B cell (primary cell): ENCODE measurements at regions not wholly inside any gene's neighbourhood (a gene's known extent, or its start where the extent isn't known, plus 50 kb on each side); places are given as distances from the start of the nearest gene placed in this dataset.

Experiments
- ATAC-seq: fragments of 200-7000 bp; cut with Tn5 transposase; one replicate; pipeline ENCODE4 v1.10.0; 2021; ENCODE audit warnings: low read depth, mild to moderate bottlenecking, moderate number of reproducible peaks, moderate library complexity
- CTCF ChIA-PET: fragments of 350-600 bp; sonication (Branson Sonifier 250); formaldehyde crosslinking; loops from one replicate; lab custom pipeline; 2021; ENCODE audit warnings: antibody characterized with exemption, inconsistent platforms; lab: Charles Lee
- POLR2A ChIA-PET: fragments of 350-600 bp; sonication (Branson Sonifier 250); formaldehyde crosslinking; loops from one replicate; lab custom pipeline; 2021; ENCODE audit warnings: antibody characterized with exemption; lab: Charles Lee
- DNase-seq: peaks from one replicate; pipeline ENCODE4 v3.0.0; 2013
- H2AFZ ChIP-seq: 2 replicates; pipeline ENCODE4 v1.6.1; 2012; ENCODE audit warnings: mild to moderate bottlenecking, low read depth, low read length; ENCODE audit not compliant: insufficient read depth, poor library complexity, severe bottlenecking
- H3K27ac ChIP-seq, 2 donors: 1 replicate in 1 of 2; 2 replicates in 1 of 2; pipeline ENCODE4 v1.5.1; 2012 to 2013; ENCODE audit warnings: low read length in 2 of 2, mild to moderate bottlenecking in 2 of 2, moderate library complexity in 1 of 2
- H3K27me3 ChIP-seq, 4 experiments: fragments of 200-600 bp in 1 of 4; sonication (generic) in 1 of 4; replicated peaks in 1 of 4; 1 replicate in 2 of 4; 2 replicates in 2 of 4; pipeline versions ENCODE4 v1.6.1 to v1.7.0; 2013 to 2016; ENCODE audit warnings: low read length in 3 of 4, mild to moderate bottlenecking in 2 of 4, mixed read lengths in 1 of 4, moderate library complexity in 1 of 4; ENCODE audit not compliant: insufficient read depth in 4 of 4, control insufficient read depth in 3 of 4; ENCODE audit errors: control extremely low read depth in 1 of 4
- H3K36me3 ChIP-seq, 2 experiments: replicated peaks in 1 of 2; 1 replicate in 1 of 2; 2 replicates in 1 of 2; pipeline versions ENCODE4 v1.6.1 to v1.7.1; 2013; ENCODE audit warnings: low read length in 1 of 2; ENCODE audit not compliant: insufficient read depth in 2 of 2, control insufficient read depth in 1 of 2; ENCODE audit errors: control extremely low read depth in 1 of 2, extremely low read depth in 1 of 2
- H3K4me1 ChIP-seq, 2 donors: fragments of 200-600 bp in 1 of 2; sonication (generic) in 1 of 2; 1 replicate in 1 of 2; 2 replicates in 1 of 2; pipeline versions ENCODE4 v1.5.1 to v1.6.1; 2013 to 2017; ENCODE audit warnings: low read length in 2 of 2; ENCODE audit not compliant: control insufficient read depth in 2 of 2, insufficient read depth in 2 of 2
- H3K4me2 ChIP-seq: replicated peaks from 2 replicates; pipeline ENCODE3; 2012; ENCODE audit warnings: mild to moderate bottlenecking, low read depth, low read length; ENCODE audit not compliant: poor library complexity, severe bottlenecking
- H3K4me3 ChIP-seq, 5 experiments: fragments of 200-600 bp in 1 of 5; sonication (generic) in 1 of 5; 1 replicate in 3 of 5; 2 replicates in 2 of 5; pipeline versions ENCODE4 v1.5.1 to v1.7.0; 2011 to 2016; ENCODE audit warnings: low read length in 4 of 5, mild to moderate bottlenecking in 4 of 5, low read depth in 2 of 5, control low read depth in 1 of 5, moderate library complexity in 1 of 5; ENCODE audit not compliant: insufficient read depth in 1 of 5; ENCODE audit errors: control extremely low read depth in 1 of 5, extremely low read depth in 1 of 5
- H3K79me2 ChIP-seq: fragments of 200-600 bp; sonication (generic); one replicate; pipeline ENCODE4 v1.6.0; 2016; ENCODE audit warnings: low read length; ENCODE audit not compliant: control insufficient read depth, insufficient read depth
- H3K9ac ChIP-seq: fragments of 200-600 bp; sonication (generic); 2 replicates; pipeline ENCODE4 v1.6.1; 2017; ENCODE audit warnings: mild to moderate bottlenecking, low read length, moderate library complexity
- H3K9me3 ChIP-seq, 3 donors: one replicate each; pipeline versions ENCODE4 v1.6.1 to v1.7.1; 2013; ENCODE audit warnings: low read length in 2 of 3; ENCODE audit not compliant: control insufficient read depth in 2 of 3, insufficient read depth in 1 of 3; ENCODE audit errors: control extremely low read depth in 1 of 3
- H4K20me1 ChIP-seq: 2 replicates; pipeline ENCODE4 v1.6.0; 2012; ENCODE audit warnings: mild to moderate bottlenecking, low read length; ENCODE audit not compliant: insufficient read depth, control insufficient read depth, poor library complexity, severe bottlenecking
- H3K27ac Mint-ChIP-seq: one replicate; pipeline ENCODE4 v1.8.0; 2021; ENCODE audit warnings: mixed read lengths
- H3K27me3 Mint-ChIP-seq: one replicate; pipeline ENCODE4 v1.8.0; 2021; ENCODE audit warnings: mixed read lengths
- H3K4me1 Mint-ChIP-seq: one replicate; pipeline ENCODE4 v1.8.0; 2021; ENCODE audit warnings: mixed read lengths
- H3K4me3 Mint-ChIP-seq: one replicate; pipeline ENCODE4 v1.8.0; 2021; ENCODE audit warnings: mixed read lengths
- H3K9me3 Mint-ChIP-seq: one replicate; pipeline ENCODE4 v1.8.0; 2022; ENCODE audit warnings: mixed read lengths; ENCODE audit not compliant: insufficient read depth
- EZH2 ChIP-seq: IDR thresholded peaks from 2 replicates; pipeline ENCODE4 v1.6.1; 2012; ENCODE audit warnings: borderline replicate concordance, low read depth, mild to moderate bottlenecking, moderate library complexity, low read length; ENCODE audit not compliant: insufficient read depth, poor library complexity, severe bottlenecking
- WGBS: methylation state at CpG from one replicate; pipeline ENCODE4 v1.1.5; 2013; ENCODE audit warnings: missing lambda C conversion rate; ENCODE audit not compliant: insufficient coverage; 5-methylcytosine and 5-hydroxymethylcytosine counted together
- intact Hi-C: fragments of 100-400 bp; cut with micrococcal nuclease; formaldehyde crosslinking; loops from one replicate; pipeline ENCODE4 v1.10.0; 2022
- TF ChIP-seq, protein P1 (sequence below): fragments of 200-600 bp; IDR thresholded peaks from one replicate; pipeline ENCODE4 v1.8.0; 2022; ENCODE audit warnings: antibody characterized with exemption, mild to moderate bottlenecking

DNA sequence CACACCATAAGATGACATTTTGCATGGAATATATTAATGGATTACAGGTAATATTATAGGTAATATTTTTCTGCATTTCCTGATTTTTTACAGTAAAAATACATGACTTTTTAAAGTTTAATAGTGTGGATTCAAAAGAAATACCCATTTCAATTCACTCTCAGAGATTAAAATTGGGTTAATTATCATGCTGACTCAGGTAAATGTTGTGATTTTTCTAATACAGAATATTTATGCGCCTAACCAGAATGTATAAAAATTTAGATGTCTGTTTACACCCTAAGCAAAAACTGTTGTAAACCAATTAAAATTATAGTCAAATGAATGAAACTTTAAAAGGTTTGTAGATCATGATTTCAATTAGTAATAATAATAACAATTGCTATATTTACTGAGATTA, 117.2 kb upstream of the FLRT2 start:
- no peaks in the 10 kb centered on the region for H3K36me3 ChIP-seq

DNA sequence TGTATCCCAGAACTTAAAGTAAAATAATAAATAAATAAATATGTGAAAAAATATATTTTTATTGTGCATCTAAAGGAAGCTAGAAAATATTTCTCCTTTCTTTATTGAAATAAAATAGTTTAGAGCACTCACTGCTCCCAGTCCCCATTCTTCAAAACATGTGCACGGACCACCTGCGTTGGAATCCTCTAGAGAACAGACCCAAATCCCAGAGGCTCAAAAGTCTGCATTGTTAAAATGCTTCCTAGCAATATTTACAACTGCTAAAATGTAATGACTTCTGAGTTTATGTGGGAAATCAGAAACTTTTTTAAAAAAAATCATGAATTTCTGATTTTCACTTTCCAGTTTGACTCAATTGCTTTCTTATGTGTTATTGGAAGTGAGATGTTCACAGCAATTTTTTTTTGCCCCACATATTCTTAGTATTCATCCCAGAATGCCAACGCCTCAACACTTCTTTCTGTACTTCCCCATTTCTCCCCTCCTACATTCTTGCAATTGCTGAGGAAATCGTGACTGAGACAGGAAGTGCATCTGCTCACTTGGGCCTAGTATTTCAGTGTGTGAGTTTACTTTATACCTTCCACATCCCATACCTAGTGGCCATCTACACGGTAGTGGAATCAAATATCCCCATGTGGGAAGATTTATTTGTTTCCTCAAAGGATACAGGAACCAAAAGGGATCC, 116.0 kb upstream of the FLRT2 start:
- H3K4me1 Mint-ChIP-seq = no peaks in the 10 kb centered on the region
- intact Hi-C loops = no loop called here
- H3K27me3 Mint-ChIP-seq = no peaks in the 10 kb centered on the region
- H3K9me3 Mint-ChIP-seq = no peaks in the 10 kb centered on the region
- Histone ChIP-seq H3K27me3 (no peaks in the 10 kb centered on the region), H3K9me3 (no peaks in the 10 kb centered on the region), H3K4me1 (no peaks in the 10 kb centered on the region), H3K79me2 (no peaks in the 10 kb centered on the region), H3K4me3 (no peak overlapping the region), H3K36me3 (no peaks in the 10 kb centered on the region), H3K4me2 (no peak overlapping the region), H4K20me1 (no peaks in the 10 kb centered on the region), H3K9ac (no peak overlapping the region), H2AFZ (no peak overlapping the region), H3K27ac (no peak overlapping the region)
- no peak for DNase-seq
- WGBS = no CpG with 5 or more reads among the region's 5 CpGs
- no peak overlapping the region for H3K4me3 Mint-ChIP-seq
- CTCF ChIA-PET = no interaction called here
- H3K27ac Mint-ChIP-seq = no peak overlapping the region
- ATAC-seq = no peak
- TF ChIP-seq EZH2 = no peak
- TF ChIP-seq, protein P1, sequence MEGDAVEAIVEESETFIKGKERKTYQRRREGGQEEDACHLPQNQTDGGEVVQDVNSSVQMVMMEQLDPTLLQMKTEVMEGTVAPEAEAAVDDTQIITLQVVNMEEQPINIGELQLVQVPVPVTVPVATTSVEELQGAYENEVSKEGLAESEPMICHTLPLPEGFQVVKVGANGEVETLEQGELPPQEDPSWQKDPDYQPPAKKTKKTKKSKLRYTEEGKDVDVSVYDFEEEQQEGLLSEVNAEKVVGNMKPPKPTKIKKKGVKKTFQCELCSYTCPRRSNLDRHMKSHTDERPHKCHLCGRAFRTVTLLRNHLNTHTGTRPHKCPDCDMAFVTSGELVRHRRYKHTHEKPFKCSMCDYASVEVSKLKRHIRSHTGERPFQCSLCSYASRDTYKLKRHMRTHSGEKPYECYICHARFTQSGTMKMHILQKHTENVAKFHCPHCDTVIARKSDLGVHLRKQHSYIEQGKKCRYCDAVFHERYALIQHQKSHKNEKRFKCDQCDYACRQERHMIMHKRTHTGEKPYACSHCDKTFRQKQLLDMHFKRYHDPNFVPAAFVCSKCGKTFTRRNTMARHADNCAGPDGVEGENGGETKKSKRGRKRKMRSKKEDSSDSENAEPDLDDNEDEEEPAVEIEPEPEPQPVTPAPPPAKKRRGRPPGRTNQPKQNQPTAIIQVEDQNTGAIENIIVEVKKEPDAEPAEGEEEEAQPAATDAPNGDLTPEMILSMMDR = no peak
- POLR2A ChIA-PET = no interaction called here

More for the DNA sequence above, 117.2 kb upstream of the FLRT2 start:
- TF ChIP-seq, protein P1 = no peak
- no peak for TF ChIP-seq EZH2
- no peak overlapping the region for H3K27ac ChIP-seq
- no peak overlapping the region for H3K4me3 ChIP-seq
- H3K9ac ChIP-seq = no peak overlapping the region
- H3K4me3 Mint-ChIP-seq = no peak overlapping the region
- H3K4me1 Mint-ChIP-seq = no peaks in the 10 kb centered on the region
- no peak overlapping the region for H3K4me2 ChIP-seq
- H2AFZ ChIP-seq = no peak overlapping the region
- H4K20me1 ChIP-seq = no peaks in the 10 kb centered on the region
- WGBS = no CpG with 5 or more reads among the region's 1 CpG
- intact Hi-C loops = no loop called here
- no peak overlapping the region for H3K27ac Mint-ChIP-seq
- H3K9me3 Mint-ChIP-seq = no peaks in the 10 kb centered on the region
- ChIA-PET CTCF (no interaction called here), POLR2A (no interaction called here)
- no peak for ATAC-seq
- no peak for DNase-seq
- H3K79me2 ChIP-seq = no peaks in the 10 kb centered on the region
- H3K4me1 ChIP-seq = no peaks in the 10 kb centered on the region
- H3K27me3 Mint-ChIP-seq = no peaks in the 10 kb centered on the region
- no peaks in the 10 kb centered on the region for H3K9me3 ChIP-seq
- no peaks in the 10 kb centered on the region for H3K27me3 ChIP-seq
